Duodenal mucosa (tissue), 2 donors: ENCODE measurements at regions not wholly inside any gene's neighbourhood (a gene's known extent, or its start where the extent isn't known, plus 50 kb on each side); places are given as distances from the start of the nearest gene placed in this dataset.

Source experiments
- H3K27ac ChIP-seq: one replicate; pipeline ENCODE4 v1.7.0; 2013; ENCODE audit warnings: low read depth, low read length
- H3K27me3 ChIP-seq, 2 donors: one replicate each; pipeline ENCODE4 v1.7.0; 2013; ENCODE audit warnings: low read length in 2 of 2, control low read depth in 1 of 2; ENCODE audit not compliant: insufficient read depth in 2 of 2, control insufficient read depth in 1 of 2
- H3K36me3 ChIP-seq, 2 donors: one replicate each; pipeline ENCODE4 v1.7.0; 2013; ENCODE audit warnings: low read length in 2 of 2, control low read depth in 1 of 2; ENCODE audit not compliant: insufficient read depth in 2 of 2, control insufficient read depth in 1 of 2
- H3K4me1 ChIP-seq, 2 donors: one replicate each; pipeline ENCODE4 v1.7.0; 2013; ENCODE audit warnings: low read length in 2 of 2, control low read depth in 1 of 2; ENCODE audit not compliant: insufficient read depth in 2 of 2, control insufficient read depth in 1 of 2
- H3K4me3 ChIP-seq, 2 donors: one replicate each; pipeline ENCODE4 v1.7.0; 2013; ENCODE audit warnings: low read length in 2 of 2, low read depth in 1 of 2
- H3K9ac ChIP-seq, 2 donors: one replicate each; pipeline ENCODE4 v1.7.0; 2013; ENCODE audit warnings: low read length in 2 of 2, low read depth in 1 of 2
- H3K9me3 ChIP-seq, 2 donors: one replicate each; pipeline ENCODE4 v1.7.0; 2013; ENCODE audit warnings: low read length in 2 of 2, control low read depth in 1 of 2; ENCODE audit not compliant: control insufficient read depth in 1 of 2

DNA sequence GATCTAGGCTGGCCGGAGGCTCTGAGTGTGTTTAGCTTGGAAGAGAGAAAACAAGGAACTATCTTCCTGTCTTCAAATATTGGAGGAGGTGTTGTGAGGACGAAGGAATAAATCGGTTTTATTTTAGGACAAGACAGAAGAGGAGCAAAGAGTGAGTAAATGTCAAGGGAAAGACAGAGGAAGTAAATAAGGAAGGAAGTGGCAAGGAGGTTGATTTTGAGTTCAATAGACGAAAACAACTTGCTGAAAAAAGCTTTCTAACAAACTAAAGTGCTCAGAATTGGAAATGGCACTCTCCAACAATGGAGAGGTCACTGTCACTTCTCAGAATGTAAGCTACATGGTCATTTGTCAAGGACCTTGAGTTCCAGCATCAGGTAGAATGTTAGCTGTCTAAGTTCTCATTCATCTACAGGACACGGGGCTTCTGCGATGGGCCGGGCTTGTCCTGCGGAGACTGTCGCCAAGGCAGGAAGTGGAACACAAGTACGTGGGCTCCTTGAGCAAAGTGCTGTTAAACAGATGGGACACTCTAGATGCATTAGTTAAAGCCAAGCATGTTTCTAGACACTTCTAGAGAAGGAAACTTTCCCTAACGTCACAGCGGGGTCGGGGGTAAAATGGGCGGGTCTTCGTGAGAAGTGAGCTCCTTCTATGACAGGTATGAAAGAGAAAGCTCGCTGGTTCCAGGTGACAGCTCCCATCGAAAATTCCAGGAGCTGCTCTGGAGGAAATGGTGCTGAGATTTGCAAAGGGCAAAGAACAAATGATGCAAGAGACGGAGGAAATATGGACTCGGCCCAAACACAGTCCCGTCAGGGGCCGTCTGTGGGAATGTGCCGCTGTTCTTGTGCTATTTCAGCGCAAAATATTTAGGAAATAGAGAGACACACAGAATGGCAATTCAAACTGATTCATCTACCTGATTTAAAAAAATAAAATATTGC, 103.9 kb upstream of the UBL3 start:
- H3K4me3 ChIP-seq: peak overlapping the region; percentile 60 to 66
- H3K36me3 ChIP-seq: no peaks in the 10 kb centered on the region

DNA sequence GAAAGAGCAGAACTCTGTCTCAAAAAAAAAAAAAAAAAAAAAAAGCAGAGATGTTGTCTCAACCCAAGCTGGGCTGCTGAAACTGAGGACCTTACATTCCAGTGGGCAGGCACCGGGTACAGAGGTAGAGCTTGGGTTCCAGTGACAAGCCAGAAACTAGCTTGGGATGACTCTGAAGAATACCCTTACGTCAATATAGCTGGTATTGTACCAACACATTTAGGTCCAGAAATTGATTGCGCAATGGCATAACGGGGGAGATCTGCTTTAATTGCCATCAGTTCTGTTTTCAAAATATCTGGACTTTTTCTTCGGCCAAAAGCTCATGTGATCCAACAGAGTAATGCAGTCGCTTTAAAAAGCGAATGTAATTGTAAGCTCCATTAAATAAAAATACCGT, 103.1 kb upstream of the UBL3 start:
- Histone ChIP-seq H3K27ac (no peak overlapping the region), H3K4me1 (peaks cover 9 to 12% of the 10 kb centered on the region in 2 donors), H3K36me3 (no peaks in the 10 kb centered on the region), H3K9ac (no peak overlapping the region), H3K4me3 (no peak overlapping the region), H3K27me3 (peaks cover 0 to 4% of the 10 kb centered on the region in 2 donors), H3K9me3 (no peaks in the 10 kb centered on the region)

More for the DNA sequence above, 103.9 kb upstream of the UBL3 start:
- Histone ChIP-seq H3K27ac (no peak overlapping the region), H3K9ac (peak overlapping the region in 1 of 2 donors; percentile 54), H3K27me3 (peaks cover 0 to 4% of the 10 kb centered on the region in 2 donors), H3K4me1 (peaks cover 9 to 12% of the 10 kb centered on the region in 2 donors), H3K9me3 (no peaks in the 10 kb centered on the region)

DNA sequence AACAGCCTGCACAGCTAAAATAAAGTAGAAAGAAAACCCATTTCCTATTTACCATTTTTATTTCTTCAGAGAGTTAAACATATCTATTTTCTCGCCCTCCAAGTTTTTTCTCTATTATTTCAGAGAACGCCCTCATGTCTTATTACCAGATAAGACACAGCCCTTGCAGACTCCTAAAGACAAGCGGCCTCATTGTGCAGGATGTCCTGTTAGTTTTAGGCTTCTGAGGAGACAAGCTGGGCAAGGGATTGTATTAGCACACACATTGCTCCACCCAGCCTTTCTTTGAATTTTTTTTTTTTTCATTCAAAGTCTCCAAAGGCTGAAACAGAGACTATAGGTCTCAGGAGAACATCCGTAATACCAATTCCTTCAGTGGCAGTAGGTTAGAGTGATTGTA, 101.8 kb upstream of the UBL3 start:
- no peak overlapping the region for H3K4me3 ChIP-seq
- H3K9me3 ChIP-seq: no peaks in the 10 kb centered on the region
- peaks cover 9 to 12% of the 10 kb centered on the region in 2 donors for H3K4me1 ChIP-seq
- no peak overlapping the region for H3K9ac ChIP-seq
- H3K27ac ChIP-seq: no peak overlapping the region
- peaks cover 0 to 4% of the 10 kb centered on the region in 2 donors for H3K27me3 ChIP-seq
- H3K36me3 ChIP-seq: no peaks in the 10 kb centered on the region

DNA sequence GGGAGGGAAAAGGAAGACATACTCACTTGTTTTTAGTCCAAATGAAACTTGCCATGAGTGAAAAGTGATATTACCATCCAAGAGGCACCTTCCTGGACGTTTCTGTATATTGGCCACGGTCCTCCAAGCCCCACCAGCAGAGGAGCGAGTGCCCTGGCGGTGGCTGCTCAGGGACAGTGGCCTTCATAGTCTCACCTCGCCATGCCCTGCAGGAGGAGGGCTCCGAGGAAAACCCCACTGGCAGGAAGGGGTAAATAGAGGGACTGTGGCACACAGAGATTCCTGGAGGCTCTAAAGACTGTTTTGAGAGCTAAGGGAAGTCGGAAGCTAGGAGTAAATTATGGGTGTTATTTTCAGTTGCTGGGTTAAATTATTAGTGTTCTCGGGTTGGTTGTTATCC, 98.4 kb upstream of the UBL3 start:
- H3K4me3 ChIP-seq: no peak overlapping the region
- peaks cover 0 to 2% of the 10 kb centered on the region in 2 donors for H3K4me1 ChIP-seq
- H3K9me3 ChIP-seq: no peaks in the 10 kb centered on the region
- no peaks in the 10 kb centered on the region for H3K36me3 ChIP-seq
- H3K27me3 ChIP-seq: no peaks in the 10 kb centered on the region
- no peak overlapping the region for H3K27ac ChIP-seq
- no peak overlapping the region for H3K9ac ChIP-seq

DNA sequence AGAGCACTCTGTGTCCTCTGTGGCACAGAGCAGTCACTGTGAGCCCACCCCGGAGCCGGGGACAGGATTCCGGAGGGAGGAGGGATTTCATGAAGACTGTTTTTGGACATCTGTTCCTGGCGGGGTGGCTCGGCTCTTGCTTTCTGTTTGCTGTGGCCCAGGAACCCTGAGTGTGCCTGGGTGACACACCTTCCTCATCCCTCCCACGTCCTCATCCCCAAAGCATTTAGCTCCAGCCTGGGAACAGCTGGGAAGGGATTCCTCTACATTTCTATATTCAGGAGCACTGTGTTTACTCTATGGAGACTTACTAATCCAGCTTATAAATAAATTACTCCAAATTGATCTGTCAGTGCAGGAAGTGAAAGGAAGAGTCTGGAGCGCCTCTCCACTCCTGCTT, 97.8 kb upstream of the UBL3 start:
- Histone ChIP-seq H3K9me3 (no peaks in the 10 kb centered on the region), H3K4me1 (no peaks in the 10 kb centered on the region), H3K27me3 (no peaks in the 10 kb centered on the region), H3K4me3 (no peak overlapping the region), H3K9ac (no peak overlapping the region), H3K27ac (no peak overlapping the region), H3K36me3 (no peaks in the 10 kb centered on the region)

DNA sequence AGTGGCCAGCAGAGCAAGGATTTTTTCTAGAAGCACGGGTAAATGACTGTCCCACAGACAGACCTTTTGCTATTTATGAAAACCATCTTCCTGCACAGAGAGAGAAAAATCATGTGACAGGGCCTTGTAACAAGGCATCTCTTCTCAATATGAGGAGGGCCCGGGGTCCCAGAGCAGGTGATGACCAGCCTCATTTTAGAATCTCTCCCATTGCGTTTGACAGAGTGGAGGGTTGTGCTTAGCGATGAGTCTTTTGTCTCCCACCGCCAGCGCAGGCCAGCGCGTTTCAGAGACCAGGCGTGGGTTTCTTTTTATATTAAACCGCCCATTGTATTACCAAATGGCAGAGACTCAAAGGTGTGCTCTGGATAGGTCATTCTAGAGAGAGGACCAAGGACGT, 97.4 kb upstream of the UBL3 start:
- H3K27me3 ChIP-seq: no peaks in the 10 kb centered on the region
- no peak overlapping the region for H3K9ac ChIP-seq
- H3K36me3 ChIP-seq: no peaks in the 10 kb centered on the region
- H3K27ac ChIP-seq: no peak overlapping the region
- no peaks in the 10 kb centered on the region for H3K9me3 ChIP-seq
- H3K4me1 ChIP-seq: no peaks in the 10 kb centered on the region
- no peak overlapping the region for H3K4me3 ChIP-seq

DNA sequence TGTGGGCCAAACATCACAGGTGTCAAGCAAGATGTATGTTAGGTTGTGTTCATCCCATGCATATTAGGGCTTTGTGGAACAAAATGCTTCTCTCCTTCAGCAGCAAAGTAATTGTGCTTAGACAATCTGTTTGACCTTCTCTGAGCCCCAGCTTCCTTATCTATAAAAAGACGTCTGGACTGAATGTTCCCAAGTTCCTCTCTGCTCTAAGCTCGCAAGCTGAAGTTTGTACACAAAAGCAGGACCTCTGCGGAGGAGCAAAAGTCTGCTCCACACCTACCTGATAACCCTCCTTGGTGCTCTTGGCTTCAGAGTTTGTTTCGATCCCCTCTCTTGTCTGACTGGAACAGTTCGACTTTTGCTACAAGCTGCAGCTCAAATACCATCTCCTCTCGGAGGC, 95.7 kb upstream of the UBL3 start:
- no peaks in the 10 kb centered on the region for H3K9me3 ChIP-seq
- H3K27ac ChIP-seq: no peak overlapping the region
- H3K9ac ChIP-seq: no peak overlapping the region
- no peaks in the 10 kb centered on the region for H3K36me3 ChIP-seq
- no peaks in the 10 kb centered on the region for H3K27me3 ChIP-seq
- H3K4me3 ChIP-seq: no peak overlapping the region
- no peaks in the 10 kb centered on the region for H3K4me1 ChIP-seq

DNA sequence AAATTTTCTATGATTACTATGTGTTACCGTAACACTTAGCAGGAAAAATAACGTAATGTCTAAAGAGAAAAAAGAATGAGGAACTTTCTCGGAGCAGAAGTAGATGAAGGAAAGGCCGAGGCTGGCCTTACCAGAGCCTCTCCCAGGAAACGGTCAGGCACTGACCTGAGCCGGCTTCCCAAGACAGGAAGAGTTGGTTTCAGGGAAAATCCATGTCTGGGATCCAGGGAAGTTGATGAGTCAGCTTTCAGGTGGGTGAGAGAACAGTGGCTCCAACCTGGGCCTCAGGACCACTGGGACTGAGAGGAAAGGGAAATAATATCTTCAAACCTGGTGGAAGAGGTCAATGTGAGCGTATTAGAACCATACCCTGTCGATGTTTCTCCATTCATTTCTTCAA, 93.3 kb upstream of the UBL3 start:
- H3K9me3 ChIP-seq: no peaks in the 10 kb centered on the region
- no peaks in the 10 kb centered on the region for H3K27me3 ChIP-seq
- H3K36me3 ChIP-seq: no peaks in the 10 kb centered on the region
- H3K27ac ChIP-seq: no peak overlapping the region
- no peaks in the 10 kb centered on the region for H3K4me1 ChIP-seq
- no peak overlapping the region for H3K9ac ChIP-seq
- no peak overlapping the region for H3K4me3 ChIP-seq

DNA sequence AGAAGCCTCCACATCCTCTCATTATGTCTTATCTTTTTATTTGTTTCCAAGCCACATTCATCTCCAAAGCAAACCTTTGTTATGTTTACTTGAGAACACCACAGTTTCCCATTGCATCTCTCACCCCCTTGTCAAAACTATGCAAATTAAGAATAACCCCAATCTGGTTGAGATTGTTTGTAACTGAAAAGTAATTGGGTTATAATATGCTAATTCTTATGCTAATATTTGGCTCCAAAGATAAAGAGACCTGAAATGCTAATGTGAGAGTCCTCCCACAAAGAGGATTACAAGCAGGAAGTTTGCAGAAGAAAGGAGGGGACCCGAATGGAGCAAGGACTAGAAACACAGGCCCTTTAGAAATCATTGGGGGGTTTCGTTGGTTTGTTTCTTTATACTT, 92.9 kb upstream of the UBL3 start:
- Histone ChIP-seq H3K27me3 (no peaks in the 10 kb centered on the region), H3K27ac (no peak overlapping the region), H3K36me3 (no peaks in the 10 kb centered on the region), H3K9ac (no peak overlapping the region), H3K9me3 (no peaks in the 10 kb centered on the region), H3K4me1 (no peaks in the 10 kb centered on the region), H3K4me3 (no peak overlapping the region)

DNA sequence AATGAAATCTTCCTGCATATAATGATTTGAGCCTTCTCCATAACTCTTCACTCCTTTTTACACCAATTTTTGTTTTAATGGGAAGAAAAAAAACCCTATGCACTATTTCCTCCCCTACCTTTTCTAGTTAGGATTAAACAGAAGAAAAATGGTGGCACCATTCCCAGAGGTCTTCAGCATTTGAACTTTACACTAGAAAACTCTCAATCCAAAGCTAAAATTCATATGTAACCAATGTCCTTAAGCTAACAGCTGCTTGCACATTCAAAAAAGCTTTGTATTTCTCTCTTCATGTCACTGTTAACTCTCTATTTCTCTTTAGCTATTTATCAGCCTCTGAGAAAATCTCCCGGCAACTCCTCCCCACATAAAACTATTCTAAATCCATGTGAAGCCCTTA, 90.3 kb upstream of the UBL3 start:
- no peak overlapping the region for H3K27ac ChIP-seq
- H3K4me3 ChIP-seq: no peak overlapping the region
- no peak overlapping the region for H3K9ac ChIP-seq
- H3K4me1 ChIP-seq: peaks cover 7 to 11% of the 10 kb centered on the region in 2 donors
- no peaks in the 10 kb centered on the region for H3K36me3 ChIP-seq
- no peaks in the 10 kb centered on the region for H3K27me3 ChIP-seq
- no peaks in the 10 kb centered on the region for H3K9me3 ChIP-seq
